ENCODE measurements at regions not wholly inside any gene's neighbourhood (a gene's known extent, or its start where the extent isn't known, plus 50 kb on each side); places are given as distances from the start of the nearest gene placed in this dataset.

DNA sequence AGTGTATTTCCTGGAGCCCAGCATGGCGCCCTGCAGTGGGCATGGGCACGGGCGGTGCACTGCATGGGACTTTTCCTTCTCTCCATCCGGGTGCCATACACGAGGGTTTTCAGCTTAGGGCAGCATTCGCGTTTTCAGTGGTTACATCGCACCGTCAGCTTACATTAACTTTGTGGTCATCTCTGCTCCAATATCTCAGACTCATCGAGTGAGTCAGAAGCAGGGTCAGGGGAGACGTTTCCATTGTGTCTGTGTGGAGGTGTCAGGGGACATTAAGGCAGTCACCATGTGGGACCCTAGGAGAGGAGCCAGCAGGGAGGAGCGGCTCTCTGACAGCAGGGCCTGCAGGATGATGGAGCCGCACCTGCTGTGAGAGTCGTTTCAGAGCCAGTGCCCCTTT, 541.0 kb downstream of the FGF9 start:
- H3K4me3 ChIP-seq (ENCODE audit: low read length, poor library complexity, severe bottlenecking) = no peak overlapping the region
- no peaks in the 10 kb centered on the region for H3K9me3 ChIP-seq (ENCODE audit: insufficient read depth, low read depth, low read length)
- no peaks in the 10 kb centered on the region for H3K9me2 ChIP-seq (replicated peaks; ENCODE audit: low read depth, low read length)
- no peaks in the 10 kb centered on the region for H3K79me2 ChIP-seq (ENCODE audit: insufficient read depth, low read length)
- no peak for TF ChIP-seq EZH2phosphoT487 (IDR thresholded peaks at IDR 0.05; ENCODE audit: borderline replicate concordance)
- TF ChIP-seq, protein P1, sequence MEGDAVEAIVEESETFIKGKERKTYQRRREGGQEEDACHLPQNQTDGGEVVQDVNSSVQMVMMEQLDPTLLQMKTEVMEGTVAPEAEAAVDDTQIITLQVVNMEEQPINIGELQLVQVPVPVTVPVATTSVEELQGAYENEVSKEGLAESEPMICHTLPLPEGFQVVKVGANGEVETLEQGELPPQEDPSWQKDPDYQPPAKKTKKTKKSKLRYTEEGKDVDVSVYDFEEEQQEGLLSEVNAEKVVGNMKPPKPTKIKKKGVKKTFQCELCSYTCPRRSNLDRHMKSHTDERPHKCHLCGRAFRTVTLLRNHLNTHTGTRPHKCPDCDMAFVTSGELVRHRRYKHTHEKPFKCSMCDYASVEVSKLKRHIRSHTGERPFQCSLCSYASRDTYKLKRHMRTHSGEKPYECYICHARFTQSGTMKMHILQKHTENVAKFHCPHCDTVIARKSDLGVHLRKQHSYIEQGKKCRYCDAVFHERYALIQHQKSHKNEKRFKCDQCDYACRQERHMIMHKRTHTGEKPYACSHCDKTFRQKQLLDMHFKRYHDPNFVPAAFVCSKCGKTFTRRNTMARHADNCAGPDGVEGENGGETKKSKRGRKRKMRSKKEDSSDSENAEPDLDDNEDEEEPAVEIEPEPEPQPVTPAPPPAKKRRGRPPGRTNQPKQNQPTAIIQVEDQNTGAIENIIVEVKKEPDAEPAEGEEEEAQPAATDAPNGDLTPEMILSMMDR (conservative IDR thresholded peaks at IDR 0.05; ENCODE audit: low read length) = no peak
- no peak overlapping the region for H2AFZ ChIP-seq (ENCODE audit: low read length)
- no peaks in the 10 kb centered on the region for H3K27me3 ChIP-seq (ENCODE audit: insufficient read depth, low read length, poor library complexity, severe bottlenecking)
- H3K4me2 ChIP-seq (ENCODE audit: low read depth, low read length, poor library complexity, severe bottlenecking) = no peak overlapping the region
- H3K9ac ChIP-seq (ENCODE audit: low read depth, low read length, poor library complexity, severe bottlenecking) = no peak overlapping the region
- H3K36me3 ChIP-seq (ENCODE audit: insufficient read depth, low read length) = no peaks in the 10 kb centered on the region
- peaks cover 10% of the 10 kb centered on the region for H3K4me1 ChIP-seq (ENCODE audit: insufficient read depth, low read length, poor library complexity, severe bottlenecking)
- H4K20me1 ChIP-seq (ENCODE audit: insufficient read depth, low read length, poor library complexity, severe bottlenecking) = no peaks in the 10 kb centered on the region
- H3F3A ChIP-seq (ENCODE audit: low read depth) = no peaks in the 10 kb centered on the region

- H3K79me2 ChIP-seq (ENCODE audit: insufficient read depth, low read length) = no peaks in the 10 kb centered on the region
- H4K20me1 ChIP-seq (ENCODE audit: insufficient read depth, low read length, poor library complexity, severe bottlenecking) = no peaks in the 10 kb centered on the region
Measured at GRCh38 chr13:22212576-22212975, 541.7 kb downstream of the FGF9 start.

GRCh38 chr13:22214184-22214583, 543.3 kb downstream of the FGF9 start:
- Histone ChIP-seq H3K27me3 (ENCODE audit: insufficient read depth, low read length, poor library complexity, severe bottlenecking) (no peaks in the 10 kb centered on the region), H3K4me3 (ENCODE audit: low read length, poor library complexity, severe bottlenecking) (no peak overlapping the region), H3K9ac (ENCODE audit: low read depth, low read length, poor library complexity, severe bottlenecking) (no peak overlapping the region), H3K4me1 (ENCODE audit: insufficient read depth, low read length, poor library complexity, severe bottlenecking) (peaks cover 10% of the 10 kb centered on the region), H3K9me2 (replicated peaks; ENCODE audit: low read depth, low read length) (no peaks in the 10 kb centered on the region), H2AFZ (ENCODE audit: low read length) (0 out of 2 replicates have a peak overlapping the region, but pooled peaks have one; percentile 24), H3K4me2 (ENCODE audit: low read depth, low read length, poor library complexity, severe bottlenecking) (peak overlapping the region; percentile 13), H3K36me3 (ENCODE audit: insufficient read depth, low read length) (no peaks in the 10 kb centered on the region), H3K79me2 (ENCODE audit: insufficient read depth, low read length) (no peaks in the 10 kb centered on the region), H4K20me1 (ENCODE audit: insufficient read depth, low read length, poor library complexity, severe bottlenecking) (no peaks in the 10 kb centered on the region), H3F3A (ENCODE audit: low read depth) (no peaks in the 10 kb centered on the region), H3K9me3 (ENCODE audit: insufficient read depth, low read depth, low read length) (no peaks in the 10 kb centered on the region)
- TF ChIP-seq, protein P1 (conservative IDR thresholded peaks at IDR 0.05; ENCODE audit: low read length) = no peak
- TF ChIP-seq EZH2phosphoT487 (IDR thresholded peaks at IDR 0.05; ENCODE audit: borderline replicate concordance) = no peak

More at GRCh38 chr13:22212576-22212975, 541.7 kb downstream of the FGF9 start:
- H3K4me1 ChIP-seq (ENCODE audit: insufficient read depth, low read length, poor library complexity, severe bottlenecking) = peaks cover 10% of the 10 kb centered on the region
- TF ChIP-seq EZH2phosphoT487 (IDR thresholded peaks at IDR 0.05; ENCODE audit: borderline replicate concordance) = no peak
- TF ChIP-seq, protein P1 (conservative IDR thresholded peaks at IDR 0.05; ENCODE audit: low read length) = no peak
- no peaks in the 10 kb centered on the region for H3K36me3 ChIP-seq (ENCODE audit: insufficient read depth, low read length)
- H3K4me3 ChIP-seq (ENCODE audit: low read length, poor library complexity, severe bottlenecking) = no peak overlapping the region
- no peaks in the 10 kb centered on the region for H3K27me3 ChIP-seq (ENCODE audit: insufficient read depth, low read length, poor library complexity, severe bottlenecking)
- H3K9me3 ChIP-seq (ENCODE audit: insufficient read depth, low read depth, low read length) = no peaks in the 10 kb centered on the region
- no peak overlapping the region for H3K9ac ChIP-seq (ENCODE audit: low read depth, low read length, poor library complexity, severe bottlenecking)
- no peak overlapping the region for H2AFZ ChIP-seq (ENCODE audit: low read length)
- no peaks in the 10 kb centered on the region for H3F3A ChIP-seq (ENCODE audit: low read depth)
- H3K9me2 ChIP-seq (replicated peaks; ENCODE audit: low read depth, low read length) = no peaks in the 10 kb centered on the region
- H3K4me2 ChIP-seq (ENCODE audit: low read depth, low read length, poor library complexity, severe bottlenecking) = no peak overlapping the region
